GM20431 (cell line): ENCODE measurements at regions not wholly inside any gene's neighbourhood (a gene's known extent, or its start where the extent isn't known, plus 50 kb on each side); places are given as distances from the start of the nearest gene placed in this dataset.
"Not testable (repeated sequence)": the region's sequence is repeated elsewhere in the genome, so short reads cannot be mapped to it uniquely, and the experiment has no call there.

Experiments
- in situ Hi-C: fragments of 300-500 bp; cut with MseI, MboI; formaldehyde crosslinking; loops from one replicate; pipeline ENCODE4 v1.15.0; 2020; ENCODE audit warnings: low sequenced_read_pairs; ENCODE audit not compliant: unreplicated experiment

- in situ Hi-C loops: no loop called here
Measured at GRCh38 chr12:84016956-84017355, 895.6 kb downstream of the SLC6A15 start.

DNA sequence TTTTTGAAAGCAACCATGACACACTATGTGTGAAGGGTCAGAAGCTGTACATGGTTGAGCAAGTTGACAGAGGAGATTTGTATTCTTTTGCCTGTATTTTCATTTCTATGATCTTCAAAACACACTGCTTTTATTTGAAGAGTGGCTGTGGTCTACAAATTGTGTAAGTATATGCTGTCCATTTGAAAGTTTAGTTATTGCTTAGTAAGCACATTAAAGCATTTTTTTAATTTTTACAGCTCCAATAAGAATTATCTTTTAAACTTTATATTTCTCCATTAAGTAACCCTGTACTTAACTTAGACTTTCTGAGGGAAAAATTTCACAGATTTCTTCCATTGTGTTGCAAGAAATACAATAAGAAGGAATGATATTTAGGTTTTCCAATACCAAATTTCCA is 915.2 kb downstream of the SLC6A15 start:
- in situ Hi-C loops: no loop called here

DNA sequence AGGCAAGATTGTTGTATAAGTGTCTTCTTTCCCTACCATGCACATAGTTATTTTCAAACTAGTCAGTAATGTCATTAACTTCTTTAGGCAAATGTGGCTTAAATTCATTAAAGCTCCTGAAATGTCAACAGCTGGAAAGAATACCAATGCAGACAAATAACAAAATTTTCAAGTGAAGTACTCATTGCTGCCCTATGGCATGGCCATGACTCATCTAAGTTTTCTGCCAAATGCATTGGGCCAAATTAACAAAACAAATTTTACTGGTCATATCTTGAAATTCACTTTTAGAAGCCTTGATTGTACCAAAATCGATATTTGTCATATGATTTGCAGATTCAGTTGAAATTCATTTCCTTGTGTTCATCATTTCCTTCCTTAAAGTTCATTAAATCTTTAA is 915.9 kb downstream of the SLC6A15 start:
- in situ Hi-C loops: no loop called here

- in situ Hi-C loops: no loop called here
Measured at GRCh38 chr12:83985084-83985483, 927.5 kb downstream of the SLC6A15 start.

DNA sequence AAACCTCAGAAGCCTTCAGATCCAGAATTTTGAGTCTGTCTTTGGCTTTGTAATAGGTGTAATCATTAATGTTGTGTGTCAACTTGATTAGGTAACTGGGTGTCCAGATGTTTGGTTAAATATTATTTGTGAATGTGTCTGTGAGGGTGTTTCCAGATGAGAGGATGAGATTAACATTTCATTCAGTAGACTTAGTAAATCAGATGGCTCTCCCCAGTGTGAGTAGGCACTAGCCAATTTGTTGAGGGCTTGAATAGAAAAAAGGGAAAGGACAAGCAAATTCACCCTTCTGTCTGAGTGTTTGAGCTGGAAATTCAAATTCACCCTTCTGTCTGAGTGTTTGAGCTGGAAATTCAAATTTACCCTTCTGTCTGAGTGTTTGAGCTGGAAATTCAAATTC is 932.2 kb downstream of the SLC6A15 start:
- in situ Hi-C loops: no loop called here

DNA sequence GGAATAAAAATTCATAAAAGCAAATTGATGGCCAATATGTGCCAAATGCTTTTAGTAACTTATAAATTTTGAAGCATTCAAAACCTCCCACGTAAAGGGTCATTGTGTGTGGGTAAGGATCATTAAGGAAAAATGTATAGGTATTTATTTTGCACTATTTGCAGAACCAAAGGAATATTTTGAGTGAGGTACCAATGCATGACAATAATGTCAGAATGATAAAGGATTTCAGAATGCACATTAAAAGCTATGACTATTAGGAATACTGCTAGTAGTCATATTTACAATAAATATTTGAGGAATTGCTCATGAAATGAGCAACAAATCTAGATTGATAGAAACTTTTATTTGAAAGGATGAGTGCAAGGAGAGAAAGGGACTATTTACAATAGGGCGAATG is 932.8 kb downstream of the SLC6A15 start:
- in situ Hi-C loops: no loop called here

GRCh38 chr12:83971781-83972180 is 940.8 kb downstream of the SLC6A15 start:
- in situ Hi-C loops: no loop called here

DNA sequence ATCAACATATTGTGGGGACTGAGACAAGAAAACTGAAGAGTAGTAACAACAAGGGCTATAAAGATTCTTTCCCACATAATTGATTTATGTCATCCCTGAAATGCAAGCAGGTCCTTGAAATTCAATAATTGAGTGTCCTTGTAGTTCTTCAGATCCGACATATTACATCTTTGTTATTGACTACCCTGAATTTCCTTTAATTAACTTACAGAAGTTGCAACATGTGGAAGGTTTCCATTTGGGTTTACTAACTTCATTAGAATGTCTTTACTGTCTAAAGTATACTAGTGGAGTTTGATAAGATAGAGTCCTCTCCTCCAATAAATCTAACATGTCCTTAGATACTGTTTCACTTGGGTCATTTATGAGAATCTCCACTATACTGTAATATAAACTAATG is 951.8 kb downstream of the SLC6A15 start:
- in situ Hi-C loops: no loop called here

DNA sequence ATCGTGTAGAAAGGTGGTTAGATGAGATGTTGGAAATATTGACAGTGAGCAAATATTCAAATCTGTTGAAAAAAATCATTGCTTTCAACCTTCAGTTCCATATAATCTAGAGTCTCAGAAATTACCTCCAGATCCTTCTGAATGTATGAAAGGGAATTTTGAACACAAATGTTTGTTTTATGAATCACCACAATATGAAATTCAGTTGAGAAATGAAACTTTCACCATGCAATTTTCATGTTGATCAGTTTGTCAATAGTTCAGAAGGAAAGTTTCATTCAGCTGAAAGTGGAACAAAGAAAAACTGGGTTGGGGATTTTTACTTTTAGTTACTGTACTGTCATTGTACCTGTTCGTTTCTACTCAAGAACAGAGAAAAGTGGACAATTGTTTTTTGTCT is 953.6 kb downstream of the SLC6A15 start:
- in situ Hi-C loops: no loop called here

DNA sequence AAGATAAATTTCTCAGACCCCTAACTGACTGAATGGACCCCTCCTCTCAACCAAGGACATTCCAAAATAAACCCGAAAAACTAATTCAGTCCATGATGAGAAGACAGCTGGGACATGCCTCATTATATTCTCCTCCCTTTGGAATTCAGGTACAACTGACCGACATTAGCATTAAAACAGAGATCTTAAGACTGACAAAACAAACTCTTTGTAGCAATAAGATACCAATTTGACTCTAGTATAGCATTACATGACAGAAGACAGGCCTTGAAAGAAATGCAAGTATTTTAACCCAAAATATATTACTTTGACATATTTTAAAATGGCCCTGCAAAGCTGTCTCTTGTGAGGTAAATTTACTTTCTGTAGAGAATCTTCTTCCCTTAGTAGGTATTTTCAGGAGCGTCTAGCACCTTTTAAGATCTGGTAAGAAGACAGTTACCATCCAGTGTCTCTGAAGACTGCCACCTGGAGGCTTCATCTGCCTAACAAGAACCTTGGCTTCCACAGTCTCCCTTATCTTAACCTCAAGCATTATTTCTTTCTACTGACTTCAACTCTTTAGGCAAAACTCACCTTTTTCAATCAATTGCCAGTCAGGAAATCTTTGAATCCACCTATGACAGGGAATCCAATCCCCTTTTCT is 957.5 kb downstream of the SLC6A15 start:
- in situ Hi-C loops: no loop called here

GRCh38 chr12:83954071-83954789 is 958.4 kb downstream of the SLC6A15 start:
- in situ Hi-C loops: no loop called here

GRCh38 chr12:83945871-83946270 is 966.7 kb downstream of the SLC6A15 start:
- in situ Hi-C loops: no loop called here

DNA sequence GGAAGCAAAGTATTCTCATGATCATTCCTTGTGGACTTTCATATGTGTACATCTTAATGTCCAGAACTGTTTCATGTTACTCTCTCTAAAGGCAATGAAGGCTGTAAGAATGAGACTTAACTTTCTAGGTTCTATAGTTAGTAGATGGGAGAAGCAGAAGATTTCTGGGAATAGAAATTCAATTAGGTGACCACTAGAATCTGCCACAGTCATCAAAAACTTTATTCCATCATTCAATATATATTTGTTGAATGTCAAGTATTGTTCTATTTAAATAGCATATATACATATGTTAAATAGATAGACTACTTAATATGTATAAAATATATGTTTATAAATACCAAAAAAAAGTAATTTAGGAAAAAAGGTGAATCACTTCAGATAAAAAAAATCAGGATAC is 972.9 kb downstream of the SLC6A15 start:
- in situ Hi-C loops: no loop called here

DNA sequence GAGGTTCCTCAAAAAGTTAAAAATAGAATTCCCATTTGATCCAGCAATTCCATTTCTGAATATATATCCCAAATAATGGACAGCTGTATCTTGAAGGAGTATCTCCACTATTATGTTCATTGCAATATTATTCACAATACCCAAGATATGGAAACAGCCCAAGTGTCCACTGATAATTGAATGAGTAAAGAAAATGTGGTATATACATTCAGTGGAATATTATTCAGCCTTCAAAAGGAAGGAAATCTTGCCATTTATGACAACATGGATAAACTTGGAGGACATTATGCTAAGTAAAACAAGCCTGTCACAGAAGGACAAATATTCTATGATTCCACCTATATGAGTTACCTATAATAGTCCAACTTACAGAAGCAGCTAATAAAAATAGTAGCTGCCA is 979.0 kb downstream of the SLC6A15 start:
- in situ Hi-C loops: no loop called here

GRCh38 chr12:83932011-83932410 is 980.6 kb downstream of the SLC6A15 start:
- in situ Hi-C loops: no loop called here

DNA sequence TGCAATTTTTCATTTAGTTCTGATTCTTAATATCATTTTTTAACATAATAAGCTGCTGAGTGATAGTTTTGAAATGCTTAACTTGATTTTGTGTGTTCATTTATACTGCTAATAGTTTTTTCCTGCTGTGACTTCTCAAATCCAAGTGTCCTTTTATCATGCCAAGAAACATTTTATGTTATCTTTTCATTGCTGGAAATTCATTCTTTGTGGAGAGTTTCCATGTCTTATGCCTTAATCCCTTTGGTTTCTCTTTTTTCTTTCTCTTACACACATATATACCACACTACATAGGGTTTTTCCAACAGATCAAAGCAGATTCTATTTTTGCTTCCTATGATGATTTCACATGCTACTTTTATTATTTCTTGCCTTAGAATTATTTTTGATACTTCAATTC is 981.1 kb downstream of the SLC6A15 start:
- in situ Hi-C loops: no loop called here

- in situ Hi-C loops: not testable (repeated sequence)
Measured at GRCh38 chr12:83929792-83930191, 982.8 kb downstream of the SLC6A15 start.

GRCh38 chr12:83920821-83921547 is 991.6 kb downstream of the SLC6A15 start:
- in situ Hi-C loops: no loop called here

DNA sequence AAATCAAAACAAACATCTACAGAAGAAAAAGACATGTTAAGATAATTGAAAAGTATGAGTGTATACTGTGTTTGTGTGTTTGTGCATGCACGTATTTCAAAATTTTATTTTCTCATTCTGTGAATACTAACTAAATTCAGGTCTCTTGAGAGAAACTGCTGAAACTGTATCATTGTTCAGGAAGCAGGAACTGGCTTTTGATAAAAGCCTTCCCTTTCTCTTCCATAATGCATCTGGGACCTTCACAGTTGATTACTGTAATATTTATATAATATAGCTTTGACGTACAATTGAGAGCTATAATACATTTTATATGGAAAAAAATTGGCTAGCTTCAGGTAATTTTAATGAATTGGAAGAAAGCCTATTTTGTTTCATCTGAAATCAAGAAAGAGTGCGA is 993.5 kb downstream of the SLC6A15 start:
- in situ Hi-C loops: no loop called here

DNA sequence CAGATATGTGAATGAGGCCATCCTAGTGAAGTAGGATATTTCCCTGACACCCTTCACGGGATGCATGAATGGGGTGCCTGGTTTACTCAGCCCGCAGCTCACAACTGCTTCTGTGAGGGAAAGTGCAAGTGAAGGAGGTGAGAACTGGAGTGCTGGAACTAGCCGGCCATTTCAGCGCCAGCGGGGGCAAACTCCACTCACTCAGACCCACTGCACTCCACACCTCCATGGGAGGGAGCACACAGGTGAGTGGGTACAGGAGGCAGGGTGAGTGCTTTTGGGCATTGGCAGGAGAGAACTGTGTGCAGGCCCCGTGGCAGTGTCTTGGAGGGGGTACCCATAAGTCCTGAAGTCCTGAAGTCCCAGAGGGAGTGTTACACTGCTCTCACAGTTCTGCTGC is 1008.4 kb downstream of the SLC6A15 start:
- in situ Hi-C loops: no loop called here

DNA sequence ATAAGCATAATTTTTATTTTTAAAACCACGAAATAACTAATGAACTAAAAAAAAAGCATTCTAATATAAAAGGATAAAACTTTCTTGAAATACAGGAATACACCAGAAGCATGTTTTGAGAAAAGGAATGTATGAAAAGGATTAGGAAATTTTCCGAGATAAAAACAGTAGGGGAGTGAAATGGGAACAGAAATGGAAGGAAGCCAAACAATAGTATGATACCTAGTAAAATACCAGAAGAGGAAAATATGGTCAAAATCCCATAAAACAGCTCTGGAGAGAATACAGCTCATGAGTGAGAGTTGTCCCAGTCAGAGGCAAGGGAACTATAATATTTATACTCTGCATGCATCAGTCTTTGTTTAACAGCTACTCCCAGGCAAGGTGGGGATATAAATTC is 1016.2 kb downstream of the SLC6A15 start:
- in situ Hi-C loops: no loop called here
